ENCODE measurements at regions not wholly inside any gene's neighbourhood (a gene's known extent, or its start where the extent isn't known, plus 50 kb on each side); places are given as distances from the start of the nearest gene placed in this dataset.

DNA sequence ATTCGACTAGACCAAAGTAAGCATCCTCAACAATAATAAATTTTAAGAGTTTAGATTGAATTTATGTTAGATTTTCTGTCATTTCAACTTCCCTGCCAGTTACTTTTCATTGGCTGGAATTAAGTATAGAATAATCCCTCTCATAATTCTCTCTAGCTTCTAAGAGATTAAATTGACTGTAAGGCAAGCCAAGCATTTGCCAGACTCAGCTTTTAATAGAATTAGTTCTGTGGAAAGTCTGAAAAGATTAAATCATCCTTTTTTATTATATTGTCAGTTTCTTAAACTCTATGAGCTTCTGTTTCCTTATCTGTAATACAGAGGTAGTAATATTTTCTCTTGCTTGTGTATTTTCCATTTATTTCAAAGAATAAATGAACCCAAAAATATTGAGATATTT is 77.9 kb upstream of the ZNF804A start:
- Histone ChIP-seq H3K9me3 (ENCODE audit: low read depth, low read length) (no peaks in the 10 kb centered on the region), H3K9ac (ENCODE audit: insufficient read length) (no peak overlapping the region), H3K4me3 (no peak overlapping the region), H3K36me3 (ENCODE audit: insufficient read depth, low read length) (no peaks in the 10 kb centered on the region), H3K27ac (no peak overlapping the region)
- TF ChIP-seq POLR2AphosphoS5 (IDR thresholded peaks at IDR 0.05; ENCODE audit: borderline replicate concordance, low read depth, low read length), result no peak
- TF ChIP-seq EZH2 (IDR thresholded peaks at IDR 0.05), result no peak
- TF ChIP-seq FOXP2 (optimal IDR thresholded peaks at IDR 0.05; ENCODE audit: control extremely low read depth, extremely low read length, insufficient read depth), result no peak
- DNase-seq (ENCODE audit: low read depth, low spot score), result no peak

DNA sequence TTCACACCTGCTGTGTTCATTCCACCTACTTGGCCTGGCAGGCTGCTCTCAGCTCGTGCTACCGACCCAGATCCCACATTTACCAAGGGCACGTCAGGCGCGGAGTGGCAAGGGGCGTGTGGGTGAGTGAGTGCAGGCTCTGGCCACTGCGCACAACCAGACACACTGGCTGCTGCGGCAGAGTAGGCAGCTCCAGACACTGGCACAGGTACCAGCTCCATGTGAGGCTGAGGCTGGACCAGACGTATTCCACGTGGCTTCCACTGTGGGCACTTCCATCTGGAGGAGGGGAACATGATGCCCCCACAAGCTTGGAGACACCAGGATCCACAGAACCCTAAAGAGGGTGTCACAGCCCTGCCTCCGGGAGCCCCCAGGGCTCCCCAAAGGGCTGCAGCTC is 74.6 kb upstream of the ZNF804A start:
- Histone ChIP-seq H3K4me3 (no peak overlapping the region), H3K9ac (ENCODE audit: insufficient read length) (no peak overlapping the region), H3K36me3 (ENCODE audit: insufficient read depth, low read length) (no peaks in the 10 kb centered on the region), H3K27ac (no peak overlapping the region), H3K9me3 (ENCODE audit: low read depth, low read length) (no peaks in the 10 kb centered on the region)
- no peak for DNase-seq (ENCODE audit: low read depth, low spot score)
- no peak for TF ChIP-seq EZH2 (IDR thresholded peaks at IDR 0.05)
- no peak for TF ChIP-seq FOXP2 (optimal IDR thresholded peaks at IDR 0.05; ENCODE audit: control extremely low read depth, extremely low read length, insufficient read depth)
- no peak for TF ChIP-seq POLR2AphosphoS5 (IDR thresholded peaks at IDR 0.05; ENCODE audit: borderline replicate concordance, low read depth, low read length)

DNA sequence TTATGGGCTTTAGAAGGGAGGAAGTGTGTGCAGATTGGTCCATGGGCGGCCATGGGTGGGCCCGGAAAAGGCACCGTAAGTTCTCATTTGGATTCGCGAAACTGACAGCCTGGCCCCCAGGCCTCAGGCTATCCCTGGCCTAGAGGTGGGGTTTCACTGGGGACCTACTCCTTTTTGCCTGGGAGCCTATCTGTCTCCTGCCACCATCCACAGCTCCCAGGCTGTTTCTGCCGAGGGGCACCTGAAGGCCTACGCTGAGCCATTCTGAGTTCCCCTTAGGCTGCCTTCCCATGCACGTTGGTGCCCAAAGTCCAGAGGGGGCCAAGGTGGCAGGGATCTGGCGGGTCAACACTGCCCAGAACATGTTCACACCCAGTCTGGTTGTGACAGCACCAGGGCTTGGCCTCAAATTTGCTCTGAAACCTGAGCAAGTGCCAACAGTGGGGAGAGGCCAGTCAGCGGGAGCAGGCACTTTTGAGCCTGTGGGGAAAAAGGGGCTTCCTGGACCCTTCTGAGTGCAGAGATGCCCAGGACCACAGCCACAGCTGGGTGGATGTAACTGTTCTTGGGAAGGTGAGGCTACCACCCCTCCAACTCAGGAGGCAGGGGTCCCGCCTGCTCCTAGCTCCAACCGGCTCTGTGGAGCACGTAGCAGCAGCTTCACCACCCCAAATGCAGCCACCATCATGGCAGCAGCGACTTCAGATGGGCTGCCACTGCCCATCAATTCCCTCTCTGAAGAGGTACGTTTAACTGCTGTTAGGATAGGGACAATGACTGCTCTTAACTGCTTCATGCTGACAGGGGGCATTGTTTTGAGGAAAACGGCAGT is 73.6 kb upstream of the ZNF804A start:
- Histone ChIP-seq H3K9ac (ENCODE audit: insufficient read length) (no peak overlapping the region), H3K4me3 (no peak overlapping the region), H3K27ac (no peak overlapping the region), H3K36me3 (ENCODE audit: insufficient read depth, low read length) (no peaks in the 10 kb centered on the region), H3K9me3 (ENCODE audit: low read depth, low read length) (no peaks in the 10 kb centered on the region)
- no peak for TF ChIP-seq POLR2AphosphoS5 (IDR thresholded peaks at IDR 0.05; ENCODE audit: borderline replicate concordance, low read depth, low read length)
- TF ChIP-seq FOXP2 (optimal IDR thresholded peaks at IDR 0.05; ENCODE audit: control extremely low read depth, extremely low read length, insufficient read depth), result no peak
- no peak for TF ChIP-seq EZH2 (IDR thresholded peaks at IDR 0.05)
- no peak for DNase-seq (ENCODE audit: low read depth, low spot score)

DNA sequence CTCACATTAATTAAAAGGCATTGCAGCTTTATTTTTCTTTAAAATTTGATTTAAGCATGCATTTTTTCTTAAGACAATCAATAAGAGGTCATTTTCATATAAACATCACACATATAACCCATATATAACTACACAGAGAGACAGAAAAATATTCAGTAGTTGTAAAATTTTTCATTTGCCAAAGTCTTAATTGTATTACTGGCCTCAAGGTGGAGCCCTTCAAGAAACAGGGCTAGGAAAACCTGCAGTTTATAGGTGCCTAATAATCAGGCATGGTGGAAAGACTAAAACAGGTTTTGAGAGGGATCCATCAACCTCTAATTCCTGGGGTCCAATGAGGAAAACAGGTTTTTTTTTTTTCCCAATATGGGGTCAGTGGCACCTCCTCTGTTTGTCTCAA is 71.3 kb upstream of the ZNF804A start:
- H3K36me3 ChIP-seq (ENCODE audit: insufficient read depth, low read length), result no peaks in the 10 kb centered on the region
- no peak overlapping the region for H3K4me3 ChIP-seq
- H3K9me3 ChIP-seq (ENCODE audit: low read depth, low read length), result no peaks in the 10 kb centered on the region
- no peak overlapping the region for H3K27ac ChIP-seq
- DNase-seq (ENCODE audit: low read depth, low spot score), result no peak
- no peak for TF ChIP-seq POLR2AphosphoS5 (IDR thresholded peaks at IDR 0.05; ENCODE audit: borderline replicate concordance, low read depth, low read length)
- no peak for TF ChIP-seq EZH2 (IDR thresholded peaks at IDR 0.05)
- no peak for TF ChIP-seq FOXP2 (optimal IDR thresholded peaks at IDR 0.05; ENCODE audit: control extremely low read depth, extremely low read length, insufficient read depth)
- no peak overlapping the region for H3K9ac ChIP-seq (ENCODE audit: insufficient read length)

DNA sequence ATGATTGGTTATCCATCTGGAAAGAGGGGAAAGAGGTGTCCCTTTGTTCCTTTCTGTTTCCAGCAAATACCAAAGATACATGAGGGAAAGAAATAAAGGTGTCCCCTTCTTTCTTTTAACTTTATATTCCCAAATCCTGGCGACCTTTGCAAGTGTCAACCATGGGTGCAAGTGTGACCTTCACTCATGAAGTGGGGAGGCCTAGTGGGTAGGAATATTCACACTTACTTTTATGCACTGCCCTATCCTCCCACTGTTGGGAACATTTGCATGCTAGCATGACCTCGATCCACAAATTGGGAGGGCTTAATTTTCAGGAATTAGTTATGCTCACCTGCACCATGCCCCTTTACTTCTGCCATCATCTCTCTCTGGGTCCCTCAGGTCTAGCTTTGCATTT is 70.2 kb upstream of the ZNF804A start:
- no peak for DNase-seq (ENCODE audit: low read depth, low spot score)
- H3K27ac ChIP-seq, result no peak overlapping the region
- no peak overlapping the region for H3K9ac ChIP-seq (ENCODE audit: insufficient read length)
- H3K9me3 ChIP-seq (ENCODE audit: low read depth, low read length), result no peaks in the 10 kb centered on the region
- H3K36me3 ChIP-seq (ENCODE audit: insufficient read depth, low read length), result no peaks in the 10 kb centered on the region
- TF ChIP-seq EZH2 (IDR thresholded peaks at IDR 0.05) (no peak), POLR2AphosphoS5 (IDR thresholded peaks at IDR 0.05; ENCODE audit: borderline replicate concordance, low read depth, low read length) (no peak), FOXP2 (optimal IDR thresholded peaks at IDR 0.05; ENCODE audit: control extremely low read depth, extremely low read length, insufficient read depth) (no peak)
- no peak overlapping the region for H3K4me3 ChIP-seq

DNA sequence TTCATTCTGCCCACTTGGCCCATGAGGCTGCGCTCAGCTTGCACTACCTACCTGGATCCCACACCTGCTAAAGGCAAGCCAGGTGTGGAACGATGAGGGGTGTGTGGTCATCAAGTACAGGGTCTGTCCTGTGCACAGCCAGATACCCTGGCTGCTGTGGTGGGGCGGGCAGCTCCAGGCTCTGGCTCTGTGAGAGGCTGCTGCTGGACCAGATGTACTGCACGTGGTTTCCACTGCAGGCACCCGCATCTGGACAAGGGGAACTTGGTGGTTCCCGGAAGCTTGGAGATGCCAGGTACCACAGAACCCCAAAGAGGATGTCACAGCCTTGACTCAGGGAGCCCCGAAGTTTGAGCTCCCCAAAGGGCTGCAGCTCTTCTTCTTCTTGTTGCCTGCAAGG is 68.1 kb upstream of the ZNF804A start:
- Histone ChIP-seq H3K36me3 (ENCODE audit: insufficient read depth, low read length) (no peaks in the 10 kb centered on the region), H3K9me3 (ENCODE audit: low read depth, low read length) (no peaks in the 10 kb centered on the region), H3K27ac (no peak overlapping the region), H3K9ac (ENCODE audit: insufficient read length) (no peak overlapping the region), H3K4me3 (no peak overlapping the region)
- TF ChIP-seq POLR2AphosphoS5 (IDR thresholded peaks at IDR 0.05; ENCODE audit: borderline replicate concordance, low read depth, low read length), result no peak
- TF ChIP-seq FOXP2 (optimal IDR thresholded peaks at IDR 0.05; ENCODE audit: control extremely low read depth, extremely low read length, insufficient read depth), result no peak
- TF ChIP-seq EZH2 (IDR thresholded peaks at IDR 0.05), result no peak
- no peak for DNase-seq (ENCODE audit: low read depth, low spot score)

DNA sequence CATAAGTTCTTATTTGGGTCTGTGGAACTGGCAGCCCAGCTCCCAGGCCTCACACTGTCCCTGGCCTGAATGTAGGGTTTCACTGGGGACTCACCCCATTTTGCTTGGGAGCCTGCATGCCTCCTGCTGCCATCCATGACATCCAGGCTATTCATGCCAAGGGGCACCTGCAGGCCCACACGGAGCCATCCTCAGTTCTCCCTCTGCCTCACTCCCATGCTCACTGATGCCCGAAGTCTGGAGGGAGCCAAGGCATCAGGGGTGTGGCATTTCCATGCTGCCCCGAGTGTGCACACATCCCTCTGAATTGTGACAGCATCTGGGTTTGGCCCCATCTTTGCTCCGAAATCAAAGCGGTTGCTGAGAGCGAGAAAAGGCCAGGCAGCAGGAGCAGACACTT is 67.4 kb upstream of the ZNF804A start:
- no peak for TF ChIP-seq POLR2AphosphoS5 (IDR thresholded peaks at IDR 0.05; ENCODE audit: borderline replicate concordance, low read depth, low read length)
- TF ChIP-seq EZH2 (IDR thresholded peaks at IDR 0.05), result no peak
- TF ChIP-seq FOXP2 (optimal IDR thresholded peaks at IDR 0.05; ENCODE audit: control extremely low read depth, extremely low read length, insufficient read depth), result no peak
- H3K4me3 ChIP-seq, result no peak overlapping the region
- H3K27ac ChIP-seq, result no peak overlapping the region
- no peaks in the 10 kb centered on the region for H3K9me3 ChIP-seq (ENCODE audit: low read depth, low read length)
- DNase-seq (ENCODE audit: low read depth, low spot score), result no peak
- H3K9ac ChIP-seq (ENCODE audit: insufficient read length), result no peak overlapping the region
- no peaks in the 10 kb centered on the region for H3K36me3 ChIP-seq (ENCODE audit: insufficient read depth, low read length)

DNA sequence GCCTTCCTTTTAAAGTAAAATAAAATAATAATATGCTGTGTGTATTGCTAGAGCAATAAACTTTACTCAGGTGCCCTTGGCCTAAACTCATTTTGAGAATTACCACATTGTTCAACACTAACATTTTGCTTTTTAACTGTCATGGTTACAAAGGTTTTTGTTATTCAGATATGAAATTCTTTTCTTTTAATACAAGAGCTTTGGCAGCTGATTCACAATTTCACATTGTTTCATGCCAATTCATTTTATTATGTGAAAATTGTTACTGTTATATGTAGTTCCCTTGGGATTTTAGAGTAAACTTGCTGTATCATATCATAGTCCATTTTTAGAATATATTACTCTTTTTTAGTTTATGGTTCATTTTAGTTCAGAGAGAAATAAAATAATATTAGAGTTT is 65.8 kb upstream of the ZNF804A start:
- Histone ChIP-seq H3K27ac (peak overlapping the region; percentile 44; the same call in 1 of the 2 replicates), H3K4me3 (no peak overlapping the region), H3K36me3 (ENCODE audit: insufficient read depth, low read length) (no peaks in the 10 kb centered on the region), H3K9ac (ENCODE audit: insufficient read length) (no peak overlapping the region), H3K9me3 (ENCODE audit: low read depth, low read length) (no peaks in the 10 kb centered on the region)
- TF ChIP-seq POLR2AphosphoS5 (IDR thresholded peaks at IDR 0.05; ENCODE audit: borderline replicate concordance, low read depth, low read length), result no peak
- TF ChIP-seq FOXP2 (optimal IDR thresholded peaks at IDR 0.05; ENCODE audit: control extremely low read depth, extremely low read length, insufficient read depth), result no peak
- no peak for TF ChIP-seq EZH2 (IDR thresholded peaks at IDR 0.05)
- DNase-seq (ENCODE audit: low read depth, low spot score), result no peak

DNA sequence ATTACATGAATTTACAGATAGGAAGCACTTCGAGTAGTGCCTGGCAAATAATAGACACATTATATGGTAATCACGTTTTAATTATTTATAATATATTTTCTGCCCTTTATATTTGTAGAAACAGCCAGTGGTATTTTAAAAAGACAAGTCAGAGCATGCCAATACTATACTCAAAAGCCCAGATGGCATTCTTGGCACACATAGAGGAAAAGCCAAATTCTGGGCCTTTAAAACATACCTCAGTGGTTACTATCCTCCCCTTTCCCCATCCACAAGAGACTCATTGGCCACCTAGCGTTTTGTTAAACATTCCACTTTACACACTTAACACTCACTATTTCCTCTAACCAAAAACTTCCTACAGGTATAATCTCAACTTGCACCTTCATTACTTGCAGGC is 63.3 kb upstream of the ZNF804A start:
- DNase-seq (ENCODE audit: low read depth, low spot score), result no peak
- Histone ChIP-seq H3K9me3 (ENCODE audit: low read depth, low read length) (no peaks in the 10 kb centered on the region), H3K4me3 (no peak overlapping the region), H3K9ac (ENCODE audit: insufficient read length) (no peak overlapping the region), H3K36me3 (ENCODE audit: insufficient read depth, low read length) (no peaks in the 10 kb centered on the region), H3K27ac (no peak overlapping the region)
- TF ChIP-seq POLR2AphosphoS5 (IDR thresholded peaks at IDR 0.05; ENCODE audit: borderline replicate concordance, low read depth, low read length) (no peak), FOXP2 (optimal IDR thresholded peaks at IDR 0.05; ENCODE audit: control extremely low read depth, extremely low read length, insufficient read depth) (no peak), EZH2 (IDR thresholded peaks at IDR 0.05) (no peak)
